ENCODE measurements at regions not wholly inside any gene's neighbourhood (a gene's known extent, or its start where the extent isn't known, plus 50 kb on each side); places are given as distances from the start of the nearest gene placed in this dataset.
A peak's percentile ranks its signal among the peaks of the same experiment; 100 is the strongest.

- intact Hi-C loops (cut with DNase I, micrococcal nuclease), result no loop called here
- H3K4me1 Mint-ChIP-seq, result no peaks in the 10 kb centered on the region
- DNase-seq, result no peak
- ChIA-PET POLR2A (interaction anchor here (0.6 kb wide), 1 partner anchor 1547 kb away, joined by 3 read pairs; no protein-coding TSS in a partner anchor), CTCF (interaction anchor here (0.7 kb wide), 1 partner anchor 39 kb away, joined by 3 read pairs; no protein-coding TSS in a partner anchor)
- peaks cover 4% of the 10 kb centered on the region for H3K27me3 Mint-ChIP-seq
- peaks cover 2% of the 10 kb centered on the region for H3K9me3 Mint-ChIP-seq (ENCODE audit: low read depth)
- no peak for ATAC-seq
- H3K36me3 Mint-ChIP-seq (ENCODE audit: low read depth), result no peaks in the 10 kb centered on the region
- H3K27ac Mint-ChIP-seq, result no peak overlapping the region
- no peak overlapping the region for H3K4me3 Mint-ChIP-seq
Observed at GRCh38 chr6:100987556-100987955, 106.4 kb upstream of the ASCC3 start.

DNA sequence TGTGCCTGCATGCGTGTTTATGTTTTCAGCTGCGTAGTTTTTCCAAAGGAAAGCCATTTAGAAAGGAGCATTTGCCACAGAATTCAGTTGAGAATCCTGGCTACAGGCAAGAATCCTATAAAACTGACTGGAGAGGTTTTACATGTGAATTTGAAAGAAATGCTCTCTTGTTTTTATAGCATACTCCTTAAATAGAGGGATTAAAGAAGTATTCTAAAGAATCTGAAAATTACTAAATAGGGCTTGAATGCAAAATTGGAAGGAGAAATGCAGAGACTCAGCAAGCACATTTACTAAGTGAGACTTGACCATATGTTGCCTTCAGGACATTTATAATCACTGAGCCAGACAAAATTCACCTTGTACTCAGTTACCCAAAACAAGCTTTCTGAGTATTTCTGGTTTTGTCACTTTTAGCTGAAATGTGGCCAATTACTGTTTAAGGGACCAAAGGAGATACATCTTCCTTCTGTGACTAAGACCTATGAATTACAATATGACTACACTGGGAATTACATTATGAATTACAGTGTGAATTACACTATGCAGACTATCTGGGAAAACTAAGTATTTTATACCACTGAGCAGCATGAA lies 107.4 kb upstream of the ASCC3 start:
- no peak overlapping the region for H3K27ac Mint-ChIP-seq
- ATAC-seq, result no peak
- intact Hi-C loops (cut with DNase I, micrococcal nuclease), result no loop called here
- H3K4me3 Mint-ChIP-seq, result no peak overlapping the region
- DNase-seq, result no peak
- ChIA-PET CTCF (interaction anchor here (0.6 kb wide), 1 partner anchor 21 kb away, joined by 3 read pairs; no protein-coding TSS in a partner anchor), POLR2A (no interaction called here)
- H3K4me1 Mint-ChIP-seq, result no peaks in the 10 kb centered on the region
- H3K9me3 Mint-ChIP-seq (ENCODE audit: low read depth), result peaks cover 2% of the 10 kb centered on the region
- H3K27me3 Mint-ChIP-seq, result peaks cover 2% of the 10 kb centered on the region
- no peaks in the 10 kb centered on the region for H3K36me3 Mint-ChIP-seq (ENCODE audit: low read depth)

DNA sequence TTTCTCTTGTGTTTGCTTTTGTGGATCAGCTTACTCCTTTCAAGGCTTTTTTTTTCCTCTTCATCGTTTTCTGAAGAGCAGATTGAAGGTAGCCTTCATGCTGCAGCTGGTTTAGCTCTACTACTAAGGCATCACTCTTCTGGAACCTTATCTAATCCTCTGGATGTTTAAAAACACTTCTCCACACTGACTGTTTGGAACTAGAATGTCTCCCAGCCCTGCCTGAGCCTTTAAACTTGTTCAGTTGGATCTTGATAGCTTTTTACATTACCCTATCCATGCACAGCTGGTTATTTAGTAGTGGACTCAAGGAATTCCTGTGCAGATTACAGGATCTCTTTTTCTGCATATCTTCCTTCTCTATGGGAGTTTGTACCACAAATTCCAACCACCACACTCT lies 108.9 kb upstream of the ASCC3 start:
- H3K27ac Mint-ChIP-seq, result no peak overlapping the region
- ChIA-PET POLR2A (no interaction called here), CTCF (no interaction called here)

GRCh38 chr6:100996409-100996808 lies 115.3 kb upstream of the ASCC3 start:
- Mint-ChIP-seq H3K27ac (no peak overlapping the region), H3K9me3 (ENCODE audit: low read depth) (peaks cover 2% of the 10 kb centered on the region), H3K4me3 (no peak overlapping the region), H3K27me3 (peaks cover 4% of the 10 kb centered on the region), H3K36me3 (ENCODE audit: low read depth) (no peaks in the 10 kb centered on the region), H3K4me1 (no peaks in the 10 kb centered on the region)
- DNase-seq (no peak), ATAC-seq (no peak)
- ChIA-PET CTCF (no interaction called here), POLR2A (no interaction called here)
- intact Hi-C loops (cut with DNase I, micrococcal nuclease), result no loop called here

More for the DNA sequence above, 108.9 kb upstream of the ASCC3 start:
- peaks cover 2% of the 10 kb centered on the region for H3K9me3 Mint-ChIP-seq (ENCODE audit: low read depth)
- no peak for ATAC-seq
- intact Hi-C loops (cut with DNase I, micrococcal nuclease), result no loop called here
- no peak for DNase-seq
- no peaks in the 10 kb centered on the region for H3K36me3 Mint-ChIP-seq (ENCODE audit: low read depth)
- peaks cover 2% of the 10 kb centered on the region for H3K27me3 Mint-ChIP-seq
- no peak overlapping the region for H3K4me3 Mint-ChIP-seq
- H3K4me1 Mint-ChIP-seq, result no peaks in the 10 kb centered on the region

GRCh38 chr6:100998111-100998510 lies 117.0 kb upstream of the ASCC3 start:
- POLR2A ChIA-PET, result no interaction called here
- intact Hi-C loops (cut with DNase I, micrococcal nuclease), result no loop called here
- H3K27ac Mint-ChIP-seq, result no peak overlapping the region
- H3K36me3 Mint-ChIP-seq (ENCODE audit: low read depth), result no peaks in the 10 kb centered on the region
- H3K4me3 Mint-ChIP-seq, result no peak overlapping the region
- DNase-seq, result no peak
- no peaks in the 10 kb centered on the region for H3K4me1 Mint-ChIP-seq
- ATAC-seq, result no peak
- peaks cover 4% of the 10 kb centered on the region for H3K27me3 Mint-ChIP-seq
- no peaks in the 10 kb centered on the region for H3K9me3 Mint-ChIP-seq (ENCODE audit: low read depth)
- CTCF ChIA-PET, result no interaction called here

DNA sequence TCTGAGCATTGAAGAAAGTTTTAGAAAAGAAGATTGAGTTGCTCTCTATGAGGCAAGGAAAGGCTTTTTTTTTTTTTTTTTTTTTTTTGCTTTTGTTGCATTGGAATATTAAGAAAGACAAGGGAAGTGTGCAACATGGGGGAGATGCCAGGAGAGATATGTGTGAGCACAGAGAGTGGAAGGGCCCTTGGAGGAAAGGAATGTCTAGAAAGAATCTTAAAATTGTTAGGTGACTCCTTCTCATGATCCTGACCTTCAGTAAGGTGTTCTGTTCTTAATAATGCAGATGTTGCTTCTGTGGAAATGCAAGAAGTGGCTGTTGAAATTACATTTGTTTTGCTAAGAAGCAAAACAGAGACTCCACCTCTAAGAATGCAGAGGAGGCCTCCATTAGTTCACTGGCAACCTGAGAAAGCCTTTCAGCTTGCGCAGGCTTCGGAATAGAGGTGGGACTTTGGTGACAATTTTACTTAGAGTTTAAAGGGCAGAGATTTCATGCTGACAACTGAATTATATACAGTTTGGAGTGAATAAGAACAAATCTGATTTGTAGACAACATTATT lies 118.0 kb upstream of the ASCC3 start:
- Mint-ChIP-seq H3K4me1 (no peaks in the 10 kb centered on the region), H3K27me3 (peaks cover 4% of the 10 kb centered on the region)
- CTCF ChIA-PET, result no interaction called here

GRCh38 chr6:101000341-101000740 lies 119.2 kb upstream of the ASCC3 start:
- H3K4me3 Mint-ChIP-seq, result no peak overlapping the region
- DNase-seq, result no peak
- ATAC-seq, result no peak
- intact Hi-C loops (cut with DNase I, micrococcal nuclease), result no loop called here
- H3K36me3 Mint-ChIP-seq (ENCODE audit: low read depth), result no peaks in the 10 kb centered on the region
- H3K27me3 Mint-ChIP-seq, result peaks cover 4% of the 10 kb centered on the region
- H3K4me1 Mint-ChIP-seq, result no peaks in the 10 kb centered on the region
- ChIA-PET POLR2A (no interaction called here), CTCF (interaction anchor here (0.6 kb wide), 1 partner anchor 62 kb away, joined by 3 read pairs; no protein-coding TSS in a partner anchor)
- no peak overlapping the region for H3K27ac Mint-ChIP-seq
- H3K9me3 Mint-ChIP-seq (ENCODE audit: low read depth), result no peaks in the 10 kb centered on the region

More for the DNA sequence above, 118.0 kb upstream of the ASCC3 start:
- no peak for ATAC-seq
- Mint-ChIP-seq H3K9me3 (ENCODE audit: low read depth) (no peaks in the 10 kb centered on the region), H3K36me3 (ENCODE audit: low read depth) (no peaks in the 10 kb centered on the region), H3K27ac (no peak overlapping the region), H3K4me3 (no peak overlapping the region)
- no peak for DNase-seq
- intact Hi-C loops (cut with DNase I, micrococcal nuclease), result no loop called here
- POLR2A ChIA-PET, result no interaction called here

- CTCF ChIA-PET, result interaction anchor here (0.6 kb wide), 1 partner anchor 61 kb away, joined by 3 read pairs; no protein-coding TSS in a partner anchor
- peaks cover 4% of the 10 kb centered on the region for H3K27me3 Mint-ChIP-seq
- no peaks in the 10 kb centered on the region for H3K4me1 Mint-ChIP-seq
- DNase-seq, result no peak
- H3K36me3 Mint-ChIP-seq (ENCODE audit: low read depth), result no peaks in the 10 kb centered on the region
- H3K27ac Mint-ChIP-seq, result no peak overlapping the region
- POLR2A ChIA-PET, result no interaction called here
- intact Hi-C loops (cut with DNase I, micrococcal nuclease), result no loop called here
- H3K9me3 Mint-ChIP-seq (ENCODE audit: low read depth), result no peaks in the 10 kb centered on the region
- no peak overlapping the region for H3K4me3 Mint-ChIP-seq
- ATAC-seq, result no peak
Observed at GRCh38 chr6:101001012-101001411, 119.9 kb upstream of the ASCC3 start.

DNA sequence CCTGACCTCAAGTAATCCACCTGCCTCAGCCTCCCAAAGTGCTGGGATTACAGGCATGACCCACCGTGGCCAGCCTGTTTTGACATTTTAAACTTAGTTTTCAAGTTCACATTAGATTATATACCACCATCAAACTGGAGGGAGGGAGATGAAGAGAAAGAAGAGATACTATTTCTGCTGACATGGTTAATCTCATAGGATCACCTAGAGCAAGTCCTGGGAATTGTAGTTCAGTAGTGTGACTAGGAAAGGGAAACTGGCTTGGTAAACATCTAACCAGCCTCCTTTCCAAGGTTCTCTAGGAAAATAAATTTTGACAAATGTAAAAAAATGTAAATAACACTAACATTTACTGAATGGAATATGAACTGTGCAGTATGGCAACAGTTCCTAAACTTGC lies 120.5 kb upstream of the ASCC3 start:
- Mint-ChIP-seq H3K9me3 (ENCODE audit: low read depth) (no peaks in the 10 kb centered on the region), H3K4me1 (no peaks in the 10 kb centered on the region), H3K4me3 (no peak overlapping the region), H3K27me3 (peaks cover 4% of the 10 kb centered on the region), H3K36me3 (ENCODE audit: low read depth) (no peaks in the 10 kb centered on the region), H3K27ac (no peak overlapping the region)
- ATAC-seq, result no peak
- intact Hi-C loops (cut with DNase I, micrococcal nuclease), result no loop called here
- POLR2A ChIA-PET, result no interaction called here
- no peak for DNase-seq
- CTCF ChIA-PET, result no interaction called here

DNA sequence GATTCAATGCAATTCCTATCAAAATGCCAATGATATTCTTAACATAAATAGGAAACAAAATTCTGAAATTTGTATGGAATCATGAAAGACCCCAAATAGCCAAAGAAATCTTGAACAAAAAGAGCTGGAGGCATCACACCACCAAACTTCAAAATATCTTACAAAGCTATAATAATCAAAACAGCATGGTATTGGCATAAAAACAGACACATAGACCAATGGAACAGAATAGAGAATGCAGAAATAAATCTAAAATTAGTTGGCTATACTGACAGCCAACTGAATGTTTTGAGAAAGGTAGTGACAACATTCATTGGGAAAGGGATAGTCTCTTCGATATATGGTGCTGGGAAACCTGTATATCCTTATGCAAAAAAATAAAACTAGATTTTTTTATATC lies 121.9 kb upstream of the ASCC3 start:
- ChIA-PET POLR2A (no interaction called here), CTCF (no interaction called here)
- Mint-ChIP-seq H3K27ac (no peak overlapping the region), H3K36me3 (ENCODE audit: low read depth) (no peaks in the 10 kb centered on the region), H3K27me3 (peaks cover 4% of the 10 kb centered on the region), H3K4me1 (no peaks in the 10 kb centered on the region), H3K9me3 (ENCODE audit: low read depth) (no peaks in the 10 kb centered on the region), H3K4me3 (no peak overlapping the region)
- no peak for DNase-seq
- intact Hi-C loops (cut with DNase I, micrococcal nuclease), result no loop called here
- no peak for ATAC-seq

DNA sequence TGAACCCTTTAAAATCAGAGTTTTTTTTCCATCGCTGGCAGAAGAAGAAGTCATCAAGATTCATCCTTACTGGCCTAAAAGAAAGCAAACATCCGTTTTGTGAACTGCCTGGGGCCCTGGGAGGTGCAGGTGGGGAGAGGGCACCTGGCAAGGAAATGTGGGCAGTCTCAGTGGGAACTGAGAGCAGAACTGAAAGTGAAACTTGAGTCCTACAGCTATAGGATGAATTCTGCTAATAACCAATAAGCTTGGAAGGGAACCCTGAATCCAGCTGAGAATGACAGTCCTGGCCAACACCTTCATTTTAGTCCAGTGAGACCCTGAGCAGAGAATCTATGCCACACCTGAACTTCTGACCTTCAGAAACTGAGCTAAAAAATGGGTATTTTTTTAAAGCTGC lies 130.1 kb upstream of the ASCC3 start:
- peak; percentile 70 for ATAC-seq
- Mint-ChIP-seq H3K4me3 (no peak overlapping the region), H3K36me3 (ENCODE audit: low read depth) (no peaks in the 10 kb centered on the region), H3K27ac (no peak overlapping the region), H3K9me3 (ENCODE audit: low read depth) (no peaks in the 10 kb centered on the region), H3K27me3 (peaks cover 1% of the 10 kb centered on the region), H3K4me1 (peaks cover 28% of the 10 kb centered on the region)
- peak; percentile 28 for DNase-seq
- intact Hi-C loops (cut with DNase I, micrococcal nuclease), result no loop called here
- POLR2A ChIA-PET, result no interaction called here
- CTCF ChIA-PET, result no interaction called here

DNA sequence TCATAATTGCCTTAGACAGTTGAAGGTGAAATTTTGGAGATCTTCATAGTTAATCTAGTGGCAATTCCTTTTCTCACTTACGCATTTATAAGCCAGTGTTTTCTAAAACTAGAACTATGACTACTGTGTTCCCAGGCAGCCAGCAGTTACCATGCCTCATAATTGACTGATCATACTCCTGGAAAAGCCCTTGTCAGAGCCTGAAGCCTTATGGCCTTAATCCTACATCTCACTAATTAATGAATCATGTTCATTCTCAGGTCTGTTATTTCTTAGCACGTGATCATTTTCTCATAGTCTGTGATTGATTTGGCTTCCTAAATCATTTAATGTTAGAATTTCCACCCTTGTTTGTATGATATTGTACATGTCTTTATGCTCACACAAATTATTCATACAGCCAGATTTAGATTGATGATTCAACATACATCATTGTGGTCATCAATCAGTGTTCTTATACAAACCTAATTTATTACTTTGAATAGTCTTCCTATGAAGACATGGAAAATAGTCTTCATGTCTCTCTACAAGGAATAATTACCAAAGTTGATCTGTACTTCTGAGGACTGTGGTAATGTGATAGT lies 132.6 kb upstream of the ASCC3 start:
- intact Hi-C loops (cut with DNase I, micrococcal nuclease), result no loop called here
- Mint-ChIP-seq H3K27me3 (no peaks in the 10 kb centered on the region), H3K27ac (no peak overlapping the region), H3K4me1 (peaks cover 28% of the 10 kb centered on the region), H3K9me3 (ENCODE audit: low read depth) (no peaks in the 10 kb centered on the region), H3K4me3 (no peak overlapping the region), H3K36me3 (ENCODE audit: low read depth) (no peaks in the 10 kb centered on the region)
- ChIA-PET POLR2A (no interaction called here), CTCF (no interaction called here)
- DNase-seq (no peak), ATAC-seq (no peak)
